HG02981 (cell line): ENCODE measurements at regions not wholly inside any gene's neighbourhood (a gene's known extent, or its start where the extent isn't known, plus 50 kb on each side); places are given as distances from the start of the nearest gene placed in this dataset.
"Not testable (repeated sequence)": the region's sequence is repeated elsewhere in the genome, so short reads cannot be mapped to it uniquely, and the experiment has no call there.

Source experiments
- ATAC-seq: cut with Tn5 transposase; IDR thresholded peaks from one replicate; pipeline ENCODE4 v1.9.1; 2021; ENCODE audit warnings: mild to moderate bottlenecking, moderate library complexity; ENCODE audit not compliant: unreplicated experiment

- ATAC-seq = no peak
Measured at GRCh38 chr10:3580565-3580964, 204.4 kb downstream of the KLF6 start.

- no peak for ATAC-seq
Measured at GRCh38 chr10:3579845-3580244, 205.2 kb downstream of the KLF6 start.

- no peak for ATAC-seq
Measured at GRCh38 chr10:3578682-3579081, 206.3 kb downstream of the KLF6 start.

GRCh38 chr10:3578159-3578558 is 206.8 kb downstream of the KLF6 start:
- ATAC-seq = no peak

- no peak for ATAC-seq
Measured at GRCh38 chr10:3574451-3574850, 210.6 kb downstream of the KLF6 start.

GRCh38 chr10:3573498-3573897 is 211.5 kb downstream of the KLF6 start:
- no peak for ATAC-seq

GRCh38 chr10:3571310-3571825 is 213.6 kb downstream of the KLF6 start:
- ATAC-seq = no peak

GRCh38 chr10:3570855-3571266 is 214.1 kb downstream of the KLF6 start:
- no peak for ATAC-seq

- no peak for ATAC-seq
Measured at GRCh38 chr10:3570131-3570729, 214.8 kb downstream of the KLF6 start.

GRCh38 chr10:3568983-3569382 is 216.0 kb downstream of the KLF6 start:
- no peak for ATAC-seq

GRCh38 chr10:3568392-3568791 is 216.6 kb downstream of the KLF6 start:
- ATAC-seq = no peak

GRCh38 chr10:3567291-3567963 is 217.6 kb downstream of the KLF6 start:
- ATAC-seq = no peak

- ATAC-seq = no peak
Measured at GRCh38 chr10:3566627-3567026, 218.4 kb downstream of the KLF6 start.

- no peak for ATAC-seq
Measured at GRCh38 chr10:3564346-3565002, 220.5 kb downstream of the KLF6 start.

GRCh38 chr10:3563298-3563697 is 221.7 kb downstream of the KLF6 start:
- ATAC-seq = no peak

- not testable (repeated sequence) for ATAC-seq
Measured at GRCh38 chr10:3560628-3561027, 224.4 kb downstream of the KLF6 start.

- no peak for ATAC-seq
Measured at GRCh38 chr10:3559527-3559926, 225.5 kb downstream of the KLF6 start.

GRCh38 chr10:3559011-3559410 is 226.0 kb downstream of the KLF6 start:
- no peak for ATAC-seq

GRCh38 chr10:3556191-3557017 is 228.6 kb downstream of the KLF6 start:
- not testable (repeated sequence) for ATAC-seq

GRCh38 chr10:3554121-3554522 is 230.9 kb downstream of the KLF6 start:
- ATAC-seq = no peak

- no peak for ATAC-seq
Measured at GRCh38 chr10:3552281-3552680, 232.7 kb downstream of the KLF6 start.
